MCF 10A (cell line): ENCODE measurements at regions not wholly inside any gene's neighbourhood (a gene's known extent, or its start where the extent isn't known, plus 50 kb on each side); places are given as distances from the start of the nearest gene placed in this dataset.

Source experiments
- BruUV-seq: library from RNA; stranded (reverse); fragments of 400-500 nt; replicated peaks from 2 replicates; lab custom pipeline; 2021; lab: Mats Ljungman, UMichigan
- CTCF ChIA-PET: fragments of 300-600 bp; sonication (Branson Sonifier 250); formaldehyde crosslinking; extraction: SDS; loops from one replicate; lab custom pipeline; 2021; ENCODE audit warnings: antibody characterized with exemption, inconsistent platforms; lab: Yijun Ruan, JAX
- POLR2A ChIA-PET: fragments of 300-600, 350-650 bp; sonication (Branson Sonifier 250); formaldehyde crosslinking; extraction: SDS; loops from one replicate; lab custom pipeline; 2020; ENCODE audit warnings: antibody characterized with exemption, inconsistent platforms; lab: Yijun Ruan, JAX
- DNase-seq: peaks from one replicate; pipeline ENCODE4 v3.0.0-alpha.2; 2018; ENCODE audit not compliant: unreplicated experiment
- H3K27ac Mint-ChIP-seq: one replicate; pipeline ENCODE4 v1.8.0; 2022; ENCODE audit warnings: mild to moderate bottlenecking, low read depth, mixed read lengths; ENCODE audit not compliant: unreplicated experiment
- H3K27me3 Mint-ChIP-seq: one replicate; pipeline ENCODE4 v1.8.0; 2022; ENCODE audit warnings: mixed read lengths; ENCODE audit not compliant: insufficient read depth, unreplicated experiment
- H3K36me3 Mint-ChIP-seq: one replicate; pipeline ENCODE4 v1.8.0; 2022; ENCODE audit warnings: mild to moderate bottlenecking, moderate library complexity, mixed read lengths; ENCODE audit not compliant: insufficient read depth, unreplicated experiment
- H3K4me1 Mint-ChIP-seq: one replicate; pipeline ENCODE4 v1.8.0; 2022; ENCODE audit warnings: mixed read lengths; ENCODE audit not compliant: insufficient read depth, unreplicated experiment
- H3K4me3 Mint-ChIP-seq: one replicate; pipeline ENCODE4 v1.8.0; 2022; ENCODE audit warnings: mild to moderate bottlenecking, moderate library complexity, mixed read lengths; ENCODE audit not compliant: unreplicated experiment
- H3K9me3 Mint-ChIP-seq: one replicate; pipeline ENCODE4 v1.8.0; 2022; ENCODE audit warnings: mixed read lengths; ENCODE audit not compliant: unreplicated experiment
- intact Hi-C: fragments of 100-400 bp; cut with micrococcal nuclease; formaldehyde crosslinking; loops from 2 replicates; pipeline ENCODE4 v1.14.1; 2022
- TF ChIP-seq, protein P1 (sequence below): fragments of 200-600 bp; IDR thresholded peaks from one replicate; pipeline ENCODE4 v1.8.0; 2022; ENCODE audit warnings: antibody characterized with exemption, mild to moderate bottlenecking; ENCODE audit not compliant: unreplicated experiment

DNA sequence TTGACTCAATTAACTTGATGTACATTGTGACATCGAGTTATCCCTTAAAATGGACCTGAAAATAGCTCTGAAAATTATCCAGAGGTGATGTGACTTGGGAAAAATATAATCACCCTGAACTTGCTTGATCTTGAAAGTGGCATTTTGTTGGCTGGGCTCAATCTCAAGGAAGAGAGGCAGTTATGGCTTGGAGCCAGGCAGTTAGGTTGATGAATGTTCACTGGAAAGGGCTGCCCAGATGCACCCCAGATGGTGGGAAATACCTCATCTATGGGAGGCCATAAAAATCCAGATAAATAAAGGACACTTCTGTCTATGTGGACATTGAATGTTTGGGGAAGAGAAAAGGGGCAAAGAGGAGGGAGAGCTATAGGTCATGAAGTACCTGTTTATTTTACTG lies 55.7 kb upstream of the OR5AN1 start:
- POLR2A ChIA-PET, result no interaction called here
- DNase-seq, result no peak
- H3K4me3 Mint-ChIP-seq, result no peak overlapping the region
- H3K9me3 Mint-ChIP-seq, result no peaks in the 10 kb centered on the region
- CTCF ChIA-PET, result no interaction called here
- no peak overlapping the region for H3K27ac Mint-ChIP-seq
- TF ChIP-seq, protein P1, sequence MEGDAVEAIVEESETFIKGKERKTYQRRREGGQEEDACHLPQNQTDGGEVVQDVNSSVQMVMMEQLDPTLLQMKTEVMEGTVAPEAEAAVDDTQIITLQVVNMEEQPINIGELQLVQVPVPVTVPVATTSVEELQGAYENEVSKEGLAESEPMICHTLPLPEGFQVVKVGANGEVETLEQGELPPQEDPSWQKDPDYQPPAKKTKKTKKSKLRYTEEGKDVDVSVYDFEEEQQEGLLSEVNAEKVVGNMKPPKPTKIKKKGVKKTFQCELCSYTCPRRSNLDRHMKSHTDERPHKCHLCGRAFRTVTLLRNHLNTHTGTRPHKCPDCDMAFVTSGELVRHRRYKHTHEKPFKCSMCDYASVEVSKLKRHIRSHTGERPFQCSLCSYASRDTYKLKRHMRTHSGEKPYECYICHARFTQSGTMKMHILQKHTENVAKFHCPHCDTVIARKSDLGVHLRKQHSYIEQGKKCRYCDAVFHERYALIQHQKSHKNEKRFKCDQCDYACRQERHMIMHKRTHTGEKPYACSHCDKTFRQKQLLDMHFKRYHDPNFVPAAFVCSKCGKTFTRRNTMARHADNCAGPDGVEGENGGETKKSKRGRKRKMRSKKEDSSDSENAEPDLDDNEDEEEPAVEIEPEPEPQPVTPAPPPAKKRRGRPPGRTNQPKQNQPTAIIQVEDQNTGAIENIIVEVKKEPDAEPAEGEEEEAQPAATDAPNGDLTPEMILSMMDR, result no peak
- no peaks in the 10 kb centered on the region for H3K36me3 Mint-ChIP-seq
- intact Hi-C loops, result no loop called here
- peaks cover 34% of the 10 kb centered on the region for H3K27me3 Mint-ChIP-seq
- no TSS peak for BruUV-seq
- H3K4me1 Mint-ChIP-seq, result no peaks in the 10 kb centered on the region

DNA sequence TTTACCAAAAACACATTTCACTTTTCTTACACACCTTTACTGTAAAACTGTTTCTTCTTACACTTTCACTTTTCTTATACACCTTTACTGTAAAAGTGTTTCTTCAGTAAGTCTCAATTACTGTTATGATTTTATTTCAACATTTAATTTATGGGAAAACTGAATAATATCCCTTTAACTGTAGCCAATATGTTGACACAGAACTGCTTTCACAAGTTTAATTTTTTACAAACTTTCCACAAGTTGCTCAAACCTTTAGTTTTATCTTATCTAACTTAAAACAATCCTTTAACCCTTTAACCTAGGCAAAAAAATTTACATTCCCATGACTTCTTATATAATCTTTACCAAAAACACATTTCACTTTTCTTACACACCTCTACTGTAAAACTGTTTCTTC lies 63.3 kb upstream of the OR5AN1 start:
- no peak for DNase-seq
- TF ChIP-seq, protein P1, result no peak
- intact Hi-C loops, result no loop called here
- H3K4me1 Mint-ChIP-seq, result no peaks in the 10 kb centered on the region
- no peak overlapping the region for H3K27ac Mint-ChIP-seq
- ChIA-PET CTCF (no interaction called here), POLR2A (no interaction called here)
- no TSS peak for BruUV-seq
- H3K36me3 Mint-ChIP-seq, result no peaks in the 10 kb centered on the region
- no peak overlapping the region for H3K4me3 Mint-ChIP-seq
- no peaks in the 10 kb centered on the region for H3K9me3 Mint-ChIP-seq
- H3K27me3 Mint-ChIP-seq, result peaks cover 46% of the 10 kb centered on the region

DNA sequence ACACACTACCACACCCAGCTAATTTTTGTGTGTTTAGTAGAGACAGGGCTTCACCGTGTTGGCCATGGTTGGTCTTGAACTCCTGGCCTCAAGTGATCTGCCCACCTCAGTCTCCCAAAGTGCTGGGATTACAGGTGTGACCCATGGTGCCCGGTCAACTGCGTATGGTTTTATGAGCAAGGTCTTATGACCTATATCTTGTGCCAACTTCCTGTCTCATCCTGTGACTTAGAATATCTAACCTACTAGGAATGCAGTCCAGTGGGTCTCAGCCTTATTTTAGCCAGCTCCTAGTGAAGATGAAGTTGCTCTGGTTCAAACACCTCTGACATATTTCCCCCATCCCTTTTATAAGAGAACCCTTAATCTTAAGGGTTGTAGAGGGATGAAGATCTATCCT lies 66.1 kb upstream of the OR5AN1 start:
- no peak for DNase-seq
- no TSS peak for BruUV-seq
- Mint-ChIP-seq H3K27ac (no peak overlapping the region), H3K36me3 (no peaks in the 10 kb centered on the region), H3K4me3 (no peak overlapping the region), H3K4me1 (no peaks in the 10 kb centered on the region), H3K27me3 (peaks cover 54% of the 10 kb centered on the region), H3K9me3 (no peaks in the 10 kb centered on the region)
- ChIA-PET POLR2A (no interaction called here), CTCF (interaction anchor here (0.6 to 2.1 kb wide), 7 partner anchors 9 to 234 kb away, joined by 3 to 6 read pairs (median 3); no protein-coding TSS in a partner anchor)
- intact Hi-C loops, result loop anchor here (5.0 kb wide), 1 partner anchor 390 kb away; no protein-coding TSS in a partner anchor
- TF ChIP-seq, protein P1, result no peak

DNA sequence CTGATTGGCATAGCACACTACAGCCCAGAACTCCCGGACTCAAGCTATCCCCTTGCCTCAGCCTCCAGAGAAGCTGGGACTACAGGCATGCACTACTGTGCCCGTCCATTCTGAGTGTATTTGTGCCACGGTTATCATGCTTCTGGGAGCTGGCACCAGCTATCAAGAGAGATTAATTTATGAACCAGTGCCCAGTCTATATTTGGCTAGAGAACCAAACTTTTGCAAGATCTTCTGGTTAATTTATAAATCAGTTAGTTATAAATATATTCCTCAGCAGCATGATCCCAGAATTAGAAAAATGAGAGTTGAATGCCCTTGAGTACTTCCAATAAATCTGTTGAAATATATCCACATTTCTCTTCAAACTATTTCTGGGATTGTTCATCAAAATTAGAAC lies 67.5 kb upstream of the OR5AN1 start:
- TF ChIP-seq, protein P1, result no peak
- Mint-ChIP-seq H3K4me3 (no peak overlapping the region), H3K27ac (no peak overlapping the region), H3K9me3 (no peaks in the 10 kb centered on the region), H3K36me3 (no peaks in the 10 kb centered on the region), H3K27me3 (peaks cover 54% of the 10 kb centered on the region), H3K4me1 (no peaks in the 10 kb centered on the region)
- no TSS peak for BruUV-seq
- no peak for DNase-seq
- ChIA-PET POLR2A (no interaction called here), CTCF (interaction anchor here (0.6 kb wide), 1 partner anchor 217 kb away, joined by 3 read pairs; no protein-coding TSS in a partner anchor)
- intact Hi-C loops, result loop anchor here (5.0 kb wide), 1 partner anchor 391 kb away; no protein-coding TSS in a partner anchor
